ENCODE measurements at regions not wholly inside any gene's neighbourhood (a gene's known extent, or its start where the extent isn't known, plus 50 kb on each side); places are given as distances from the start of the nearest gene placed in this dataset.

GRCh38 chr21:16707274-16707673 is 805.6 kb upstream of the CXADR start:
- no peaks in the 10 kb centered on the region for H3K27me3 ChIP-seq (ENCODE audit: control insufficient read depth, insufficient read depth, low read length)

GRCh38 chr21:16708101-16708835 is 804.6 kb upstream of the CXADR start:
- no peak for DNase-seq (ENCODE audit: low read depth)
- Histone ChIP-seq H3K4me3 (ENCODE audit: low read depth, low read length) (no peak overlapping the region), H3K36me3 (ENCODE audit: control insufficient read depth, insufficient read depth, low read length) (no peaks in the 10 kb centered on the region), H3K27me3 (ENCODE audit: control insufficient read depth, insufficient read depth, low read length) (no peaks in the 10 kb centered on the region)
- no peak for TF ChIP-seq CTCF (IDR thresholded peaks at IDR 0.05; ENCODE audit: insufficient read depth, low read length, poor library complexity, severe bottlenecking)

More at GRCh38 chr21:16707274-16707673, 805.6 kb upstream of the CXADR start:
- TF ChIP-seq CTCF (IDR thresholded peaks at IDR 0.05; ENCODE audit: insufficient read depth, low read length, poor library complexity, severe bottlenecking) = no peak
- DNase-seq (ENCODE audit: low read depth) = no peak
- Histone ChIP-seq H3K4me3 (ENCODE audit: low read depth, low read length) (no peak overlapping the region), H3K36me3 (ENCODE audit: control insufficient read depth, insufficient read depth, low read length) (no peaks in the 10 kb centered on the region)

GRCh38 chr21:16709866-16710550 is 802.8 kb upstream of the CXADR start:
- H3K36me3 ChIP-seq (ENCODE audit: control insufficient read depth, insufficient read depth, low read length) = no peaks in the 10 kb centered on the region
- TF ChIP-seq CTCF (IDR thresholded peaks at IDR 0.05; ENCODE audit: insufficient read depth, low read length, poor library complexity, severe bottlenecking) = no peak
- H3K4me3 ChIP-seq (ENCODE audit: low read depth, low read length) = no peak overlapping the region
- no peak for DNase-seq (ENCODE audit: low read depth)
- H3K27me3 ChIP-seq (ENCODE audit: control insufficient read depth, insufficient read depth, low read length) = no peaks in the 10 kb centered on the region

- TF ChIP-seq CTCF (IDR thresholded peaks at IDR 0.05; ENCODE audit: insufficient read depth, low read length, poor library complexity, severe bottlenecking) = no peak
- DNase-seq (ENCODE audit: low read depth) = no peak
- no peak overlapping the region for H3K4me3 ChIP-seq (ENCODE audit: low read depth, low read length)
- no peaks in the 10 kb centered on the region for H3K27me3 ChIP-seq (ENCODE audit: control insufficient read depth, insufficient read depth, low read length)
- no peaks in the 10 kb centered on the region for H3K36me3 ChIP-seq (ENCODE audit: control insufficient read depth, insufficient read depth, low read length)
Observed at GRCh38 chr21:16711757-16712156, 801.1 kb upstream of the CXADR start.

- no peaks in the 10 kb centered on the region for H3K27me3 ChIP-seq (ENCODE audit: control insufficient read depth, insufficient read depth, low read length)
- H3K4me3 ChIP-seq (ENCODE audit: low read depth, low read length) = no peak overlapping the region
- DNase-seq (ENCODE audit: low read depth) = no peak
- no peak for TF ChIP-seq CTCF (IDR thresholded peaks at IDR 0.05; ENCODE audit: insufficient read depth, low read length, poor library complexity, severe bottlenecking)
- no peaks in the 10 kb centered on the region for H3K36me3 ChIP-seq (ENCODE audit: control insufficient read depth, insufficient read depth, low read length)
Observed at GRCh38 chr21:16713331-16714117, 799.3 kb upstream of the CXADR start.
